RCC 7860 (cell line): ENCODE measurements at regions not wholly inside any gene's neighbourhood (a gene's known extent, or its start where the extent isn't known, plus 50 kb on each side); places are given as distances from the start of the nearest gene placed in this dataset.
"Not testable (repeated sequence)": the region's sequence is repeated elsewhere in the genome, so short reads cannot be mapped to it uniquely, and the experiment has no call there.

Source experiments
- DNase-seq: peaks from one replicate; pipeline ENCODE4 v3.0.0-alpha.2; 2015; ENCODE audit warnings: low spot score
- FAIRE-seq: peaks from 2 replicates; lab custom pipeline; 2012; peaks lifted over from hg19 to GRCh38; lab: Jason Lieb, UNC

GRCh38 chr2:195118276-195118675 lies 538.8 kb upstream of the SLC39A10 start:
- no peak for FAIRE-seq

GRCh38 chr2:195117011-195117410 lies 540.0 kb upstream of the SLC39A10 start:
- DNase-seq (no peak), FAIRE-seq (no peak)

More at GRCh38 chr2:195118276-195118675, 538.8 kb upstream of the SLC39A10 start:
- no peak for DNase-seq

- FAIRE-seq, result no peak
- no peak for DNase-seq
These were observed 541.3 kb upstream of the SLC39A10 start for GRCh38 chr2:195115738-195116137.

DNA sequence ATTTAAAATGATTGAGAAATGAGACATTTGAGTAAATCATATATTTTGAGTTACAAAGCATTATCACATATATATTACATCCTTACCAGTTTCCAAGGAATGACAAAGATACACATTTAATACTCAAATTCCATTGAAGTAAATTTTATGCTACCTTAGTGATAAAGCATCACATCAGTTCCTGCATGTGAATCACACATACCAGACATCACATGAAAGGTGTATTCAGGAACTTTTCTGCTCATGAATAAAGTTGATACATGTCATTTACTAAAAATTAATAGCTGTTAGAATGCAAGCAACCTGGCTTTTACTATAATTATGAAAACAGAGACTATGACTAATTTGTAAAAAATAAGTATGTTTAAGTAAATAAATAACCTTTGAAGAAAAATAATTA lies 548.8 kb upstream of the SLC39A10 start:
- FAIRE-seq, result no peak
- no peak for DNase-seq

DNA sequence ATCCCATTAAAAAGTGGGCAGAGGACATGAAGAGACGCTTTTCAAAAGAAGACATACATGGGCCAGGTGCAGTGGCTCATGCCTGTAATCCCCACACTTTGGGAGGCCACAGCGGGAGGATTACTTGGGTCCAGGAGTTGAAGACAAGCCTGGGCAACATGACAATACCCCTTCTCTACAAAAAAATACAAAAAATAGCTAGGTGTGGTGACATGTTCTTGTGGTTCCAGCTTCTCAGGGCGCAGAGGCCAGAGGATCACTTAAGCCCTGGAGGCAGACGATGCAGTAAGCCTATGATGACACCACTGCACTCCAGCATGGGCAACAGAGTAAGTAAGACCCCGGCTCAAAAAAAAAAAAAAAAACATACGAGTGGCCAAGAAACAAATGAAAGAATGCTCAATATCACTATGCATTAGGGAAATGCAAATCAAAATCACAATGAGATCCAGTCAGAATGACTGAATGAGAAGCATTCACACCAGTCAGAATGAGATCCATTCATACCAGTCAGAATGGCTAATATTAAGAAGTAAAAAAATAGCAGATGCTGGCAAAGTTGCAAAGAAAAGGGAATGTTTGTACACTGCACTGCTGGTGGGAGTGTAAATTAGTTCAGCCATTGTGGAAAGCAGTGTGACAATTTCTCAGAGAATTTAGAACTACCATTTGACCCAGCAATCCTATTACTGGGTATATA lies 550.2 kb upstream of the SLC39A10 start:
- DNase-seq (no peak), FAIRE-seq (no peak)

DNA sequence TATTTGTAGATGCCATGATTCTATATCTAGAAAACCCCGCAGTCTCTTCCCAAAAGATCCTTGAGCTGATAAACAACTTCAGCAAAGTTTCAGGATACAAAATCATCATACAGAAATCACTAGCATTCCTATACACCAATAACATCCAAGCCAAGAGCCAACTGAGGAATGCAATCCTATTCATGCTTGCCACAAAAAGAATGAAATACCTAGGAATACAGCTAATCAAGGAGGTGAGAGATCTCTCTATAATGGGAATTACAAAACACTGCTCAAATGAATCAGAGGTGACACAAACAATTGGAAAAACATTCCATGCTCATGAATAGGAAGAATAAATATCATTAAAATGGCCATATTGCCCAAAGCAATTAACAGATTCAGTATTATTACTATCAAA lies 551.4 kb upstream of the SLC39A10 start:
- DNase-seq (no peak), FAIRE-seq (no peak)

GRCh38 chr2:195094330-195094729 lies 562.7 kb upstream of the SLC39A10 start:
- DNase-seq, result no peak
- FAIRE-seq, result no peak

DNA sequence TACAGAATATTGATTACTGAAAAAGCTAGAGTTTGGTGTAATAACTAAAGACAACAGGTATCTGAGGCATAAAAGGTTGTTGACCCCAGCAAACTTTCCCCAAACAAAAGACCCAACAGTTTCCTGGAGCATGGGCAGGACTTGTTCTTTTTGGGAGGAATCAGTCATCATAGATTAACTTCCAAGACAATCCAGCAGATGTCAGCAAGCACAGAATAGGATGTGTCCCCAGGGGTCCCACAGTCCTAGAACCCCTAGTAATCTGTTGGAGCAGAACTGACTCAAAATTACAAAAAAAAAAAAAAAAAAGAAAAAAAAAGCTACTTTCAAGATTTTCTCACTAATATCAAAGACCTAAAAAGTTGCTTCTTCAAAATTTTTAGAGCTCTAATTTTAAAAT lies 564.7 kb upstream of the SLC39A10 start:
- no peak for DNase-seq
- no peak for FAIRE-seq

GRCh38 chr2:195072806-195073205 lies 584.2 kb upstream of the SLC39A10 start:
- not testable (repeated sequence) for FAIRE-seq, DNase-seq

DNA sequence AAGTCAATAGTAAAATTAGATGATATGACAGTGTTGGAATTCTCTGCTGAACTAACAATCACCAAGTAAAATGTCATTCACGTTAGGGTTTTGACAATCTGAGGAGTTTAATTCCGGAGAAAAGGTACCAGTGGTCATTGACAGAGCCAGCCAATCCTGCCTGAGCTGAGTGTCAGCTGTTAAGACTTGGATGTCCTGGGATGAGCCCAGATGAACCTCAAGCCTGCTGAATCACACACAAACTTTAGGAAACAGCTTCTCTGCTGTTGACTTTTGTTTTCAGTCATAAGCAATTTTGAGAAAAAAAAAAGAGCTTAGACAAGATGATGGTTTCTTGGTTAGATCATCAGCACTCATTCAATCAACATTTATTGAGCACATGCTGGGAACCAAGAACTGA lies 600.0 kb upstream of the SLC39A10 start:
- FAIRE-seq, result no peak
- no peak for DNase-seq

- DNase-seq, result no peak
- FAIRE-seq, result no peak
These were observed 601.0 kb upstream of the SLC39A10 start for GRCh38 chr2:195055996-195056395.

DNA sequence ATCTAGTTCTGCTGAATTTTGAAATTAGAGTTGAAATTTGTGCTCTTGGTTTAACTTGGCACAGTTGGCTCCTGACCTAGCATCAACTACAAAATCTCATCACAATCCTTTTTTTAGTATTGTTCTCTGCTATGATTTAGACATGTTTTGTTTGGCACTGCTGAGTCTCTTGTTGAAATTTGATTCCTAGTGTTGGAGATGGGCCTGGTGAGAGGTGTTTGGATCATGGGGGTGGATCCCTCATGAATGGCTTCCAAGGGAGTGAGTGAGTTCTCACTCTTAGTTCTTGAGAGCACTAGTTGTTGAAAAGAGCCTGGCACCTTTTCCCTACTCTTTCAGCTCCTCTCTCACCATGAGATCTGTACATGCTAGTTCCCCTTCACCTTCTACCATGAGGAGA lies 605.6 kb upstream of the SLC39A10 start:
- FAIRE-seq (no peak), DNase-seq (no peak)

GRCh38 chr2:195049372-195050031 lies 607.5 kb upstream of the SLC39A10 start:
- DNase-seq (peak; percentile 55), FAIRE-seq (peak; percentile 86)

- no peak for FAIRE-seq
- DNase-seq, result no peak
These were observed 609.1 kb upstream of the SLC39A10 start for GRCh38 chr2:195047955-195048354.

- FAIRE-seq (no peak), DNase-seq (no peak)
These were observed 612.2 kb upstream of the SLC39A10 start for GRCh38 chr2:195044801-195045200.

DNA sequence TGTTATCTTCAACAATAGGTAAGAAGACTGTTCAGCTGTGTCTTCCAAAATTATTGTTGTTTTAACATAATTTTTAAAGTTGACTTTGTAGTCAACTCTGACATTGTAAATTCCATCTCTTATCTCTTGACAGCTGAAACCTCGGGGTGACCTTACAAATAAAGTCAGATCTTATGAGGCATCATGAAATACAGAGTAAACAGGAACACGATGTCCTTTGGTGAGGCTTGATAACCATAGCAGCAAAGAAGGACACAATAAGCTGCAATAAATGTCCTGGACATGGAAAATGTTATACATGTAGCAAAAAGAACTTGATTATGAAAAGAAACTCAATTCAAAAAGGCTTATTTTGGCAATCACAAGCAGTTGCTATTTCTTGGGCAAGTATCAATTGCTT lies 618.9 kb upstream of the SLC39A10 start:
- FAIRE-seq (no peak), DNase-seq (no peak)

- DNase-seq, result no peak
- no peak for FAIRE-seq
These were observed 620.0 kb upstream of the SLC39A10 start for GRCh38 chr2:195037045-195037444.

DNA sequence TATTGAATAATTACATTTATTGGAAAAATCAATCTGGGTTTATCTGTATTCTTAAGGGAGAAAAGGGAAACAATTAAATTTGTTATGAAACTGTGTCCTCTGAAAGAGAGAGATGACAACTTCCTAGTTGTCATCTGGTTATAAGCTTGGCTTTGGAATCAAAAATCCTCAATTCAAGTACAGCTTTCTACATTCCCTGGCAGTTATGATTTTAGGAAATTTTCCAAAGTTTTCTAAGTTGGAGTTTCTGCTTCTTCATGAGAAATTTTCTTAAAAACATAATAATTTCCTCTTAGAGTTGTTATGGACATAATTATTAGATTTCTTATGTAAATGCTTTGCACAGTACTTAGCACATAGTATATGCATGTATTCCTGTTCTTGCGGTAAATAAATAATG lies 625.6 kb upstream of the SLC39A10 start:
- no peak for DNase-seq
- no peak for FAIRE-seq

- no peak for DNase-seq
- no peak for FAIRE-seq
These were observed 627.0 kb upstream of the SLC39A10 start for GRCh38 chr2:195029804-195030654.

GRCh38 chr2:195027947-195028346 lies 629.1 kb upstream of the SLC39A10 start:
- no peak for DNase-seq
- no peak for FAIRE-seq

GRCh38 chr2:195026261-195026660 lies 630.8 kb upstream of the SLC39A10 start:
- peak; percentile 25 for DNase-seq
- FAIRE-seq, result no peak

DNA sequence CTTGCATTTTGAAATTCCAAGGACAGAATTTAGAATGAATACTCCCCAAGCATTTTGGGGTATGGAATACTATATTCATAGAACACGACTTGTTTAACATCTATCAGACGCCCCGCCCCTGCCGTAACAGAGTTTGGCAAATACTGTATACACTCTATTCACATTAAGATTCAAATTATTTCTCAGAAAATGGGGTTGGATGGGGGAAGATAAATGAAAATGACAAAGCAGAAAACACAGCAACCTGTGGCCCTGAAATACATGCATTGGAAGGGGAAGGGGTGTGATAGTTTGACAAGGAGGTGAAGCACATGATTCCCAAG lies 634.6 kb upstream of the SLC39A10 start:
- no peak for FAIRE-seq
- no peak for DNase-seq
